ENCODE measurements at regions not wholly inside any gene's neighbourhood (a gene's known extent, or its start where the extent isn't known, plus 50 kb on each side); places are given as distances from the start of the nearest gene placed in this dataset.
A peak's percentile ranks its signal among the peaks of the same experiment; 100 is the strongest.
"Not testable (repeated sequence)": the region's sequence is repeated elsewhere in the genome, so short reads cannot be mapped to it uniquely, and the experiment has no call there.

DNA sequence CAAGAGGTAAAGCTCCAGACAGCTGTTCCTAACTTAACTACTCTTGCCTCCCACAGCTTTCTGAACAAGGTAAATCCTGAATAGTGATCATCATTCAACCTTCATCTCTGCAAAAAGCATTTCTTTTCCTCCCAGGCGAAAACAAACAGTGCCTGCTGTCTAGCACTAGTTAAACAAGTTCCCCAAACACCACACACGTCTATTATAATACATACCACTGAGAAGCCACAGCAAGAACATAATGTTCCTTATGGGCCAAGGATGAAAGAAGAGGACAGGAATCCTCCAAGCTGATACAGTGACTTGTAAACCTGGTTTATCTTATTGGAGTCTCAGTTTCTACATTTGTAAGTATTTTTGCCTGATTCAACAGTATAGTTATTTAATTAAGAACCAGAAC is 56.1 kb upstream of the PDPR start:
- not testable (repeated sequence) for H3K4me1 ChIP-seq (ENCODE audit: control insufficient read depth, insufficient read depth, low read length); H3K27me3 ChIP-seq (replicated peaks; ENCODE audit: control insufficient read depth, insufficient read depth, low read length); H3K9me3 ChIP-seq (ENCODE audit: control insufficient read depth, low read length); H3K4me3 ChIP-seq (ENCODE audit: low read length); H3K36me3 ChIP-seq (ENCODE audit: control insufficient read depth, insufficient read depth, low read length, severe bottlenecking); H3K9ac ChIP-seq (ENCODE audit: low read length)
- peak; percentile 8 for DNase-seq (ENCODE audit: low read depth)

DNA sequence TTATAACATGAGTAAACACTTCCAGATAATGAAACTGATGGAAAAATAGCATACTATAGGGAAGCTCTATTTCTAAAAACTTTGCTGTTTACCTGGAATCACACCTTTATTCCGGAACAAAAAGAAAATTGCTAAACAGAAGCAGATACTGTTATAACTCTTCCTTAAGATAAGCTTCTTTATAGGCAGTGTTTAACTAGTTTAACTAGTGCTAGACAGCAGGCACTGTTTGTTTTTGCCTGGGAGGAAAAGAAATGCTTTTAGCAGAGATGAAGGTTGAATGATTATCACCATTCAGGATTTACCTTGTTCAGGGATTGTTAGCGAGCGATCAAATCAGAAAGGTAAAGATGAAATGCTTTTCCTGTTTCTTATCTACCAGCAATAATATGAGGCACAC is 54.7 kb upstream of the PDPR start:
- not testable (repeated sequence) for H3K4me1 ChIP-seq (ENCODE audit: control insufficient read depth, insufficient read depth, low read length); H3K27me3 ChIP-seq (replicated peaks; ENCODE audit: control insufficient read depth, insufficient read depth, low read length); DNase-seq (ENCODE audit: low read depth); H3K9me3 ChIP-seq (ENCODE audit: control insufficient read depth, low read length); H3K9ac ChIP-seq (ENCODE audit: low read length); H3K36me3 ChIP-seq (ENCODE audit: control insufficient read depth, insufficient read depth, low read length, severe bottlenecking); H3K4me3 ChIP-seq (ENCODE audit: low read length)

DNA sequence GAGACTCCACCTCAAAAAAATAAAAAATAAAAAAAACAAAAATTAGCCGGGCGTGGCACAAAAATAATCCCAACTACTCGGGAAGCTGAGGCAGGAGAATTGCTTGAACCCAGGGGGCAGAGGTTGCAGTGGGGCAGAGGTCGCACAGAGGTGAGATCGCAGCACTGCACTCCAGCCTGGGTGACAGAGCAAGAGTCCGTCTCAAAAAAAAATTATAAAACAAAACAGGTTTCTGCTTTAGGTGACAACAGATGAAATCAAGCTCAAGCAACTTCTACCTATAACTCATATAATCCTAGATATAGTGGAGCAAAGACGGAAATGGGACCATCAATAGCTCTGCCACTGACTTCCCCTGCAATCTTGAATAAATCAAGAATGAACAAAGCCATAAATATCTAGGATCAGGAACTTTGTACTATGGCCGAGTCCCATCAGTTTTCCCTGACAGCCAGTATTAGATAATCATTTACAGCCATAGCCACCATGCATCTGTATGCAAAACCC is 53.6 kb upstream of the PDPR start:
- H3K4me3 ChIP-seq (ENCODE audit: low read length); H3K4me1 ChIP-seq (ENCODE audit: control insufficient read depth, insufficient read depth, low read length); H3K9me3 ChIP-seq (ENCODE audit: control insufficient read depth, low read length); H3K27me3 ChIP-seq (replicated peaks; ENCODE audit: control insufficient read depth, insufficient read depth, low read length); DNase-seq (ENCODE audit: low read depth); H3K36me3 ChIP-seq (ENCODE audit: control insufficient read depth, insufficient read depth, low read length, severe bottlenecking); H3K9ac ChIP-seq (ENCODE audit: low read length): not testable (repeated sequence)

DNA sequence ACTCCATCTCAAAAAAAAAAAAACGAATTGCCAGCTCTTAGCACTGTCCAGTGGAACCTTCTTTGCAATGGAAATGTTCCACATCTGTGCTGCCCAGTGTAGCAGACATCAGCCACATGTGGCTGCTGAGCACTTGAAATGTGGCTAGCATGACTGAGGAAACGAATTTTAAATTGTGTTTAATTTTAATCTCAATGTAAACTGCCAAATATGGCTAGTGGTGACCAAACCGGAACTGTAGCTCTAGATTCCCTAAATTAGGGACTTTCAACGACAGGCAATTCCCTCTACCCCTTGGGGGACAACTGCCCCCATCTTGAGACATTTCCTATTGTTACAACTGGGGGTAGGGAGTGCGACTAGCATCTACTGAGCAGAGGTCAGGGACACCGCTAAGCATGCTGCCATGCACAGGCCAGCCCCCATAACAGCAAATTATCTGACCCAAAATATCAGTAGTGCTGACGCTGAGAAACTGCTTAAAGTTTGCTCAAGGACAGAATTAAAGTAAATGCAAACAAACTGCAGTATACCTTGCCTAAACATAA is 52.4 kb upstream of the PDPR start:
- not testable (repeated sequence) for H3K27me3 ChIP-seq (replicated peaks; ENCODE audit: control insufficient read depth, insufficient read depth, low read length); H3K4me3 ChIP-seq (ENCODE audit: low read length); DNase-seq (ENCODE audit: low read depth)

DNA sequence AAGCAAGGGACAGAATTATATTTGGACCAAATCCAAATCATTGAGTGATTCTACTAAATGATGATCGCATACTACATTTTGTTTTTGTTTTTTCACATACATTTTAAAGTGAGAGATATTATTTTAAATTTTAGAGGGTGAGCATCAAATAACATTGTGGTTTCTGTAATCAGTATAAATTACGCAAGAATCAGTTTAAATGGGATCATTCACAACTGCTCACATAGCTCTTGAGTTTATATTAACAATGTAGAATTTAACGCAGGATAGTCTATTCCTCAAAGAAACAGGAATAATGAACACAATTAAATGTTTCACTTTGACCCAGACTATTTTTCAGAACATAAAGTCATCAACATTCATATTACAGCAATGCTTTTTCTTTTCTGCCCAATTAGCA is 51.2 kb upstream of the PDPR start:
- not testable (repeated sequence) for H3K27me3 ChIP-seq (replicated peaks; ENCODE audit: control insufficient read depth, insufficient read depth, low read length); H3K9me3 ChIP-seq (ENCODE audit: control insufficient read depth, low read length); H3K9ac ChIP-seq (ENCODE audit: low read length); H3K4me1 ChIP-seq (ENCODE audit: control insufficient read depth, insufficient read depth, low read length); H3K4me3 ChIP-seq (ENCODE audit: low read length); H3K36me3 ChIP-seq (ENCODE audit: control insufficient read depth, insufficient read depth, low read length, severe bottlenecking)
- peak; percentile 1 for DNase-seq (ENCODE audit: low read depth)

More for the DNA sequence above, 52.4 kb upstream of the PDPR start:
- H3K36me3 ChIP-seq (ENCODE audit: control insufficient read depth, insufficient read depth, low read length, severe bottlenecking); H3K9ac ChIP-seq (ENCODE audit: low read length); H3K4me1 ChIP-seq (ENCODE audit: control insufficient read depth, insufficient read depth, low read length); H3K9me3 ChIP-seq (ENCODE audit: control insufficient read depth, low read length): not testable (repeated sequence)

All from adipocyte (in vitro differentiated cells).